ENCODE measurements at regions not wholly inside any gene's neighbourhood (a gene's known extent, or its start where the extent isn't known, plus 50 kb on each side); places are given as distances from the start of the nearest gene placed in this dataset.
A peak's percentile ranks its signal among the peaks of the same experiment; 100 is the strongest.

DNA sequence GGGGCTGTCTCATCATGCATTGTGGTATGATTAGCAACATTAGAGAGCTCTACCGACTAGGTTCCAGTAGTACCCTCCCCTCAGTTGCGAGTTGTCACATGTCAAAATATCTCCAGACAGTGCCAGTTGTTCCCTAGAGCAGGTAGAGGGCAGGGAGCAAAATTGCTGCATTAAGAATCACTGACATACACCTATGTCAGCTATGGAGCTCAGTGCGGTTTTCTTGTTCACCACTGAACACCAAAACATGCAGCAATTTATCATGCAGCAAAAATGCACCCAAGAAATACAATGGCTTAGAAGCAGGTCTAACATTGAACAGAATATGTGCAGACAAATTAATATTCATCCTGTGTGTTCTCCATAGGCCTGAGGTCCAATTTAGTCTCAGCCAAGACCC lies 186.9 kb upstream of the STARD13 start:
- DNase-seq: no peak

DNA sequence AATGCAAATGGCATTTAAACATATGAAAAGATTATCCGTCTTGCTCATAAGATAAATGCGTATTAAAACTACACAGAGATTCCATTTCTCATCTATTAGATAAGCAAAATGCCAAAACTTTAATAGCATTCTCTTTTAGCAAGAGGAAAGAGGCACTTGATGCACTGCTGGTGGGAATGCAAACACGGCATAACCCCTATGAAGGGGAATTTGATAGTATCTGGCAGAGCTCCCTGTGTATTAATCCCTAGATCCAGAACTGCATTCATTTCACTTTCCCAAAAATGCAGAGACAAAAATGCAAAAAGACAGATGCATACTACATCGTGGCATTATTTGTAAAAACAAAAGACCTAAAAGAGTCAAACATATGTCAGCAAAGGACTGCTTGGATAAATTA lies 193.6 kb upstream of the STARD13 start:
- no peak for DNase-seq

DNA sequence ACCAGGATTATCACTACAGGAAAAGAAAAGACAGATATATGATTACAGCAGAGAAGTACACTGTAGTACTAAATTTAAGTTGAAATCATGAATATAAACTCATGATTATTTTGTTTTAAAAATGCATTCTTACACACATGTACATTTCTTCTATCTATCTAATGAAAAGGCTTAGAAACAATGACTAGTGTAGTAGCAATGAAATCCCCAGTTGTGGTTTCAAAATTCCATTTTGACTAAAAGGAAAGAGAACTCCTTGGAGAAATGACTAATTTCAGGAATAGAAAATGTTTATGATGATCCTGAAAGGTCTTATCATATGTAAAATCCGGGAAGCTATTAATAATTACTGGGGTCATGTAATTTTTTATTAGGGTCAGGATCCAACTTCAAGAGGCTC lies 195.0 kb upstream of the STARD13 start:
- no peak for DNase-seq

DNA sequence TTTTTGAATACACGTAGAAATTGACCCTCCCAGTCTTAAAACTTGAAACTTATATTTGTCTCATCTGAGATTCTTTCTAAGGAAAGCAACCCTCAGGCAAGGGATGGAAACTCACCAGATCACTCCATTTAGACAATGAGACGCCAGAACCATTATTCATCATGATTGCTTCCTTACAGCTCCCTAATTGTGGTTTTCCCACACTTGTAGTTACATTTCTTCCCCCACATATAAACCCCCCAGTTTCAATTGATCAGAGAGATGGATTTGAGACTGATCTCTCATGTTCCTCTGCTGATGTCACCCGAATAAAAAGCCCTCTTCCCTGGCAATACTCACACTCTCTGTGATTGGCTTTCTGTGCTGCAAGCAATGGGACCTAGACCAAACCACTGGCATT lies 197.9 kb upstream of the STARD13 start:
- DNase-seq: no peak

DNA sequence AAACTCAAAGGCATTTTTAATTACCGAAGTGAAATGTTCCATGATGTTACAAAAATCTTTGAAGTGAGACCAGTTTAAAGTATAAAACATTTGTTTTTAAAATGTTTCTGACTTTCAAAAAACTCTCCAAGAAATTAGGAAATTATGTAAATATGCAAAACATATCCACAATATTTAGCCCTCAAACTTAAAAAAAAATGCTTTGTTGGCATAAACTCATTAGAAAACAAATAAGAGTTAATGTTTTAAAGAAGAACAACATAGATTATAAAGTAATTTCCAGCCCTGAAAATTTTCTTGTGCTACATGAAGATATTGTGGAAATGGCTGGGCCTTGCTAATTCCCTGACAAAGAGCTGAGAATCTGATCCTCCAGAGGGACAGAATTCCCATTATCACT lies 199.7 kb upstream of the STARD13 start:
- DNase-seq: no peak

DNA sequence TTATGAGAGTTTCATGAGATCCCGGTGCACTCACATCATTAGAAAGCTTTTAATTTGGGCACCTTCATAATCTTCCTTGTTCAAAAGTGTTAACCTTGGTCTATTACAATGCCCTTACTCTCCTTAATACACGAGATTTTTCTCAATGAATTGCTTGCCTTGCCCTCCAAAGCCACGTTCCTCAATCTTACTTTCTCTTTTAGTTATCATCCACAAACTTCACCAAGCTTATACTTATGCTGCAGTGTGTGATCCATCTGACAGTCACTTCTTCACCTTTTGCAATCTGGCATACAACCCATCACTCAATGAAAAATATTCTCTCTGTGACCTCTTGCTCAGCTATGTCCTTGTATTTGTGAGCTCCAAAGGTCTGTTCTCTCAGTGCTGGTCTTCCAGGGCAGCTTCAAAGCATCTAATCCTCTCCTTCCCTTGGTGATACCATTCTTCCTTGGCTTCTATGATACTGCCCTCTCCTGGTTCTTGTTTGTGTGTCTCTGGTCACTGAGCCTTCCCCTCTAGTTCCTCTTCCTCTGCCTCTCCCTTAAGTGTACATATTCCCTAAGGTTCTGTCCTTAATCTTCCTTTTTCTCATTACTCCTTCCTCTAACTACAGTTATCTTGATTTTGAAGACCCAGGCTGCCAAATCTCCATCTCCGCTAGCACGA lies 202.2 kb upstream of the STARD13 start:
- DNase-seq: peak; percentile 56

DNA sequence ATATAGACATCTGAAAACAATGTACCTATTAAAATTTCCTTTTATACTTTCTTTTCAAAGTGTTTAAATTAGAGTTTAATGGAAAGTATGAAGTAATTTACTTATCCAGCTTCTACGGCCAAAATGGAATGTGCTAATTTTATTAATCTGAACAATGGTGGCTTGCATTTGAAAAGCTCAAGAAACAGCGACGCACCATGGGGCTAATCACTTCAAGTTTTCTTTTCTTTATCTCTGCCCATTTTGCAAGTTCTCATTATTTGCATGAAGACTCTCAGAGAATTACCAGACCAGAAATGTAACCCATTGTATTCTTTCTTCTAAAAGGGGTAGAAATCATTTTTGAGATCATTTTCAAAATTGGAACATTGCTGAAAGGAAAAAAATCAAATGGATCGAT lies 204.0 kb upstream of the STARD13 start:
- no peak for DNase-seq

DNA sequence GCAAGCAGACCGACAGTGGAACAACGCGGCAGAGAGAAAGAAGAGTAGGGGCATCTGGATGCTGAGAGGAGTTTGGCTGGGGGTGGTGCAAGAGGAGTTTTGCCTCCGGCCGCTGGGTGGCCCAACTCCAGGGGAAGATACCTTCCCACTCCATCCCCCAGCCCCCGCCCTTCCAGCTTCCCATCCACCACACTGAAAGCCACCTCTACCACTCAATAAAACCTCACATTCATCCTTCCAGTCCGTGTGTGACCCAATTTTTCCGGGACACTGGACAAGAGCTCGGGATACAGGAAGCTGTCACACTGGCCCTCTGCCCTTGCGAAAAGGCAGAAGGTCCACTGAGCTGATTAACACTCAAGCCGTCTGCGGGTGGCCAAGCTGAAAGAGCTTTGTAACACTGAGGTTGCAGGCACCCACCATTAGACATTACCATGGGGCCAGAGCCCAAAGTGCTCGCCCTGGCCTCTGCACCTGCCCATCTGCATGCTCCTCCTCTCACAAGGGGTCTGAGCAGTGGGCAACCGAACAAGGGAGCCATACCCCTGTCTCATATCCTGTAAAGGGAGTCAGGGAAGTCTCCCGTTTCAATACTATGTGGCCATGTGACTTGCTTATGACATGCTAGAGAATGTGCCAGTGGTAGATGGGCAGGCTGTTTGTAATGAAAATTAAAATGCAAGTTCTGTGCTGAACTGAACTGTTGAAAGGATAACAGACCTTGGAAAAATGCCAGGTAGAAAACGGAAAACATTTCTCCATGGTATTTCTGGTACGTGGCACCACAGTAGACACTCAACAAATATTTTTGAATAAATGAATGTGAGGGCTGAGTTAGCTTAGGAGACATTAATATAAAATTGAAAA lies 205.1 kb upstream of the STARD13 start:
- no peak for DNase-seq

DNA sequence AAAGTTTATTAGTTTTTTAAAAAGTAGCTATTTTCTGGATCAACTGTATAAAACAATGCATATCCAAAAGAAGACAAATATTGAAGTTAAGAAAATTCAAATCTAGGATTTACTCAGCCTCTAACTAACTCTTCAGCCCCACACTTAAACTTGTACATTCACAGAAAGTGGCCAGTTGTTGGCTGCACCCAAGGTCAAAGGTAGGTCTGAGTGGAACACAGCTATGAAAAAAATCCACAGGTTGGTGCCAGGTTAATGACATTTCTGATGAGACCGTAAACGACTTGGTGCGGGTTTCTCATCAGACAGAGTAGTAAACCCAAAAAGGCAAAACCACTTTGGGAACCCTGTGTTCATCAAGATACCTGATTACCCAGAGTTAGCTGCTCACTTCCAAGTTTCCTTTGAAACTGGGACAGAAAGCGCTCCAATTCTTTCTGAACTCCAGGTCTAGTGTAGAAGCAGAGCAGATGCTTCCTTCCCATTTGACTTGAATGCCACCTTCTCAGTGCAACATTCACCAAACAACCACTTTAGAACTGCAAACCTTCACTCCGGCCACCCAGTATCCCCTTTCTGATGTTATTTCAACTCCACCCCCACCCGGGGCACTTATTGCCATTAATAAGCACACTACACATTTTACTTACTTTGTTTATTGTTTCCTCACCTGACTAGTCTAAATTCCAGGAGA lies 208.3 kb upstream of the STARD13 start:
- no peak for DNase-seq

DNA sequence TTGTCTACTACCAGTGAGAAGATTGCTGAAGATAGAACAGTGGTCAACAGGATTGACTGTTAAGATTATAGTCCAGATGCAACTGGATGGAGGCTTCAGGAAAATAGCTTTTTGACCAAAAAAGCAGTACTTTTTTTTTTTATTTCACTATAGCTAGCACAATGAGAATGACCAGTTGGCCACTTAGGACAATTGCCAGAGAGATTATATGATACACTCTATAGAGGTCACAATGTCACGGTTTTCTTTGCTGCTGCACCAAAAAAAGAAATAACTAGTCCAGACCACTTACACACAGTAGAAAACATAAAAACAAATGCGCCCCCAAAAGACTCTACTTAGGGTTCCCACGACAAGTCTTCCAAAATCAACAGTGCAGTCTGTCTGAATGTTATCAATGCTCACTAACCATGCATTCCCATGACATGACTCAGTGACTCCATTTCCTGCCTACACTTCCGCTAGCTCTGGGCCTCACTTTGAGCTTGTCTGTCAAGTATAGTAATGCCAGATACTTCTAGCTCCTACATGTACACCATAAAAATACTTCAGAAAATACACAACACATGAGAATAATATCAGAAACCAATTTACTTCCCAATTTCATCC lies 209.1 kb upstream of the STARD13 start:
- no peak for DNase-seq

DNA sequence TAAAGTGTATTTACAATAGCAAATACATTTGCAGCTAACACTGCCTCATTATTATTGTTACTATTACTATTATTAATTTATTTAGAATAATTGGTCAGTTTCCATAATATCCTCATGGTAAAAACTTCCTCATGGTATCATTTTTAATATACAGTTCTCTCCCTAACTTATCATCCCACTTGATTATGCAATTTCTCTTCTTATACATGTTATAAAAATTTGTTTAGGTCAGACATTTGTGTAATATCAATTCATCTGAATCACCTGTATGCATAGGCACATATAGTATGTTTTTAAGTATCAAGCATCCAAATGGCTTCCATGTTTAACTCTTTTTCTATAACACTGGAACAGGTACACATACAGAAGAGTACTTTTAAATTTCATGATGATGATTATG lies 210.8 kb upstream of the STARD13 start:
- DNase-seq: no peak

DNA sequence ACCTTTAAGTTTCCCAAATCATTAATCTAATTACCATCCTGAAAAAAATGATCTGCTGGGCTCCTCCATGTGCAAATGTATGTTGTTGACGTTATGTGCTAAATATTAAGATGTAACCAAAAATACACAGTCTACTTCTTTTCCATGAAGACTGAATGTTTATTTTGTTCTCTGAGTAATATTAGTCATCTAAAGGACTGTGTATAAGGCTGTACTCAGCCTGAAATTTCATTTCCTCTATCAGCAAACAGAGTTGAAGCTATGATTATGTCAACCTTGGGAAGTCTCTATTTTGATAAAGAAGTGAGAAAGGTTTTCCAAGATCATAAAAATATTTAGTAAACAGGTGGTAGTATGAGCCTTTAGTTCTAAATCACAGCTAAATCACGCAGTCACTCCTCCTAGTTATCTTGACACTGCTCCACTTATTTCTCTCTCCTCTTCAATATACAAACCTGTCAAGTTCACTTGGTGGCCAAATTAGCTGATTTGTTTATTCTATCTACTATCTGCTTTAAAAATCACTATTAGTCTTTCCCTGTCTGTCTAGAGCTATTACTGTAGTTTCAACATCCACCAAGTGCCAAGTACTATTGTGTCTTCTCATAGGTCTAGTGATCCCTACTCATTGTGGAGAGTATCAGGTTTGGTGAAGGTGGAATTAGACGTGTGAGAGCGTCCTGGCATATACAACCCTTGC lies 211.7 kb upstream of the STARD13 start:
- no peak for DNase-seq

DNA sequence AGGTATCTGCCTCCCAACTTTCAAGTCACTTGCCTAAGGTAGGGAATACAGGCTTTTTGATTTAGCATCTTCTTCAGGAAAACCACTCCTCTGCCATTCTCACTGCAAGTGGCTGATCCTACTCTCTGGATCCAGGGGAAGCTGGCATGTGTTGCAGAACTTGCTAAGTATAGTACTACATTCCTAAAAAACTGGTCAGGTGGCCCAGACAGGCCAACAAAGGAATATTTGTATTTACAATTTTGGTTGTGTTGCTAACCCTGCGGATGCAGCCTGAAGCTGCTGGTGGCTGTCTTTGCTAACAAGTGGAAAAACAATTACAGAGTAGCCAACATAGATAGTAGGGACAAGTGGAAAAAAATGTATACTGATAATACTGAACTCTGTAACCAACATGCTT lies 222.5 kb upstream of the STARD13 start:
- no peak for DNase-seq

DNA sequence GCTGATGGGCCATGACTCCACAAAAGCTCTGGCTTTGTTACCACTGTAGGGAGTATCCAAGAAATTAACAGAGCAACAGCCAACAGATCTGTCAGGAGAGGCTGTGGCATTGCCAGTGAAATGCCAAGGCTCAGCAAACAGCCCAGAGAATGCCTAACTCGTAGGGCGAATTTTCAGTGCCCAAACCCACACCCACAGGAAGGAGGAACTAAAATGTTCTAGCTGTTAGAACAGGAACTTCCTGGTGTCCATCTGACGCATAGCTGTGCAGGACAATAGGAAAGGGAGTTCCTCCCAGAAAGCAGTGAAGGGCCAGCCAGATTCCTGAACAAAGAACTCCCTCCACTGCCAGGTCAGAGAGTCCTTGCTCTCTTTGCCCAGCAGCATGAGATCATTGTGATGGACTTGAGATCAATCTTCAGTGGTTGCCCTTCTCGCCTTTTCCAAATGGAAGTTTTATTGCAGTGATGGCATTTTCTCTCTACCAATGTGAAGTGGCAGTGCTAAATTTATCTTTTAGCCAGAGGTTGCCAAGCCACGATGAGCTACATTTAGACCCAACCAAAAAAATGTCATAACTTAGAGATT lies 224.2 kb upstream of the STARD13 start:
- DNase-seq: peak; percentile 50

DNA sequence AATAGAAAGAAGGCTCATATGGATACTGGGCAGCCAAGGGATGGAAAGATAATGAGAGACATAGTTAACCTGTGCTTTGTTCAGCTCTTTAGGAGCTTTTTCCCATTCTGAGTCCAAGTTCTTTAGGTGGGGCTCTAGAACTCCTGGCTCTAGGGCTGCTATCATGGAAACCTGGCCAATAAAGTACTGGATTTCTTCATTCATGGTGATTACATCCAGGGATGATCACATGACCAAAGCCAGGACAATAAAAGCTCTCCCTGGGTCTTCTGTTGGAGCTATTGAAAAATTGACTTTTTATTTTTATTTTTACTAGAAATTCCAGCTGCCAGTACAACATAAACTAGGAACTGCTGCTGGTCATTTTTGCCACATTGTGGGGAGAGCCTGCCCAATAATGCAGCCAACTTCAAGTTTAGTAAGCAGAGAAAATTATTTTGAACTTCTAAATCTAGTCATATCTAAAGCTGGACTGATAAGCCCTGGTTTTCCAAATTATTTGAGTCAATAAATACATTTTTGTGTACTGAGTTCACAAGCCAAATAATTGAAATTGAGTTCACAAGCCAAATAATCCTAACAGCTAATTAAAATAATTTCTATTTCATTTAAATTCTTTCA lies 224.9 kb upstream of the STARD13 start:
- no peak for DNase-seq

DNA sequence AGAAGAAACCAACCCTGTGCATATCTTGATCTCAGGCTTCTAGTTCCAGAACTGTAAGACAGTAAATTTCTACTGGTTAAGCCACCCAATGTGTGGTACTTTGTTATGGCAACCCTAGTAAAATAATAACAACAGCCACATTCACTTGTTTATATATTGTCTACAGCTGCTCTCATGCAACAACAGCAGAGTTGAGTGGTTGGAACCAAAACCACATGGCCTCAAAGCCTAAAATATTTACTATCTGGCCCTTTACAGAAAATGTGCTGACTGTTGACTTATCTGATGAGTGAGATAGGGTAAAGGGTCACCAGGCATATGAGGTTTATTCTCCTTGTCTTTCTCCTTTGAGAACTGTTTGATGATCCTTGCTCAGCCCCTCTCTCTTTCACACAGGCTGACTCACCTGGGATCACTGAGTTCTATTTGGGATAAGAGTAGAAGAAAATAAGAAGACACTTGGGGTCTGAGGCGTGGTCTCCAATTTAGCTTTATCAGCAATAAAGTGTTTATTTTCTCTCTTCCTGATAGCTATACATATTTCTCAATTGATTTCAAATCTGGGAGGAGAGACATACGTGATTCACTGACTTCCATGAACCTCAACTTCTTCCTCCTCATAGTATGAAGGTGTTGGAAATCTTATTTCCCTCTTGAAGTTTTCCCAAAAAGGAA lies 227.5 kb upstream of the STARD13 start:
- DNase-seq: no peak

DNA sequence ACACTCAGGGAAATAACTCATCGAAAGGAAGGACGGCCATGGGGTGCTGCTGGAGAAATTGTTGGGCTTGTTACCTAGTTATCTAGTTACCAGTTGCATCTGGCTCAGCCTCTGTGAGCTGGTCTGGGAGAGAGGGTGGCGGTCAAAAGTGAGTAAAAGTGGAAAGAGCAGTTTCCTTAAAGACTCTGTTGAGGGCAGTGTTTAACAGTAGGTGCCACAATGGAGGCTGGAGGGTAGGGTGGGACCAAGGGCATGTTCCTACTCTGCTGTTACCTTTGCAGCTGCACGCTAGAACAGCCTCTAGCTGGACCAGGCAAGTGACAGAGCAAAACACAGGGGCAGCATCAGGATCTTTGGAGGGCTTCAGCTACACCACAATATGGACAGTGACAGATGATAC lies 228.8 kb upstream of the STARD13 start:
- DNase-seq: no peak

DNA sequence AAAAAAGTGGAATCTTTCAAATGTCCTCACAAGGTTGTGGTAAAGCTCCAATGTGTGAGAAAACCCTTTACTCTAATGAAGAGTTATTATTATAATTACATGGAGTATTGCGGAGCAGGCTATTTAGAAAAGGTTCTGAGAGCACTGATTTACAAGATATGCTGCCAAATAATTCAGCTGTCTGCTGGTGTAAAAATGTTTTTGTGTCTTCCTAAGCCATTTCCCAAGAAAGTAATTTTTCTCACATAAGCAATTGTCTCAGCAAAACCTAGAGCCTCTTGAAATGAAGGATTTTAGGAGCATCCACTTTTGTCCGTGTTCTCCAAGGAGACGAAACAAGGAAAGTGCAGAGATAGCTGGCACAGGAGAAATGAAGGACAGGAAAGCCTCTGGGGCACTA lies 229.6 kb upstream of the STARD13 start:
- DNase-seq: no peak

DNA sequence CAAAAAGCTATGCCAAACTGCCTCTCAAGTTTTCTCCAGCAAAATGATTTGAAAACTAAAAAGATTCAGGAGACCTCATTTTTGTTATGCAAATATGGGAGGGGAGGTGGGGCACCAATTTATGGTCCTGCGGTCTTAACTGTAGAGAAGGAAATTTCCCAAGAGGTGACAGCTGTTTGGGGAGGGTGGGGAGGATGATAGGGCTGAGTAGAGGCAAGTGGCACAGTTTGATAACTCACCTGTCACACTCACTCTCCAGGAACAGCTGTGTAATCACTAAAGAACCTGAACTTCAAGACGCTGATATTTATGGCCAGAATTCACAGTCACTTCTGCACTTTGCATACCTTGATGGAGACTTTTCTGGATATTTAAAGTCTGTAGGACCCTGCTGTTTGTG lies 232.9 kb upstream of the STARD13 start:
- DNase-seq: no peak

DNA sequence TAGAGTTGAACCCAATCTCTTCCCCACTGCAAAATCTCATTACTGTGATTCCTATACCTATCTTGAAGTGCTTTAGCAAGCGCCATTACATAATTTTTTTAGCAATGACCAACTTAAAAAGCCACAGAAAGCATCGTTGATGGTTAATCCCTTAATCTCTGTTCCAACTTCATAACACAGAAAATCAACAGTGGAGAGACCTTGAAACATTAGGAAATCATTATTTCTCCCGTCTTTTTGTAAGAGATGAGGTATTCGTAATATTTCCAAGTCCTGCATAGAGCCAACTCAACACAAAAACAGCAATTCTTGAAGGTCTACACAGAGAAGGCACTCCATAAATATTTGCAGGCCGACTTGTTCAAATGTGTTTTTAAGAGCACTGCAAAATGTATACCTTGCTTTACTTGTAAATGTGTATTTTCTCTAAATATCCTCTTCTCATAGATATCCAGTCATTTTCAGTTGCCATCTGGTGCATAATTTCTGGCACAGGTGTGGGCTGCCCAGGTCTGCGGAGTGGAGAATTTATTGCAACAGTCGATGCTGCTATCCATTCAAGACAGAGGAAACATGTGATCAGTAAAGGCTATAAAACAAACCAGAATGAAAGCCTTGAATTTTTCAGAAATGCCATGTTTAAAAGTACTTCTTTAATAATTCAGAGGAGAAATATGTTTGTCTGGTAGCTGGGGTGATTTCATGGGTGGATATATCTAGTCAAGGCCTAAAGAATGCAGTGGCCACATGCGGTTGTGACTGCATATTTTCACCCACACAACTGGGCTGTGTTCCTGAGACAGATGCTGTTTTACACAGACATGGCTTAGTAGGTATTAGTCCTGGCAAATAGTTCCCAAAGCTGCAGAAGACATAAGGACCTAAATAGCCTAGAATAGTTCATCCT lies 234.3 kb upstream of the STARD13 start:
- no peak for DNase-seq

Data from suppressor macrophage treated with lipopolysaccharide for 4 hours (primary cell).